GM12878 (cell line): ENCODE measurements at regions not wholly inside any gene's neighbourhood (a gene's known extent, or its start where the extent isn't known, plus 50 kb on each side); places are given as distances from the start of the nearest gene placed in this dataset.

Experiments
- ASH2L ChIP-seq: fragments of 300-600, 200-600 bp; sonication (generic); IDR thresholded peaks from 2 replicates; pipeline ENCODE4 v1.6.1; 2017; ENCODE audit warnings: low read depth, mild to moderate bottlenecking, borderline replicate concordance
- BACH1 ChIP-seq: fragments of 450-650 bp; IDR thresholded peaks from 2 replicates; pipeline ENCODE4 v1.6.1; 2017; ENCODE audit warnings: mild to moderate bottlenecking, borderline replicate concordance
- BRCA1 ChIP-seq: IDR thresholded peaks from 2 replicates; pipeline ENCODE4 v1.6.1; 2011; ENCODE audit warnings: low read depth, low read length, improper control_type of control experiment
- CHD2 ChIP-seq: IDR thresholded peaks from 2 replicates; pipeline ENCODE4 v1.6.1; 2011; ENCODE audit warnings: low read depth, low read length, improper control_type of control experiment, borderline replicate concordance
- EED ChIP-seq: sonication (generic); IDR thresholded peaks from 2 replicates; pipeline ENCODE4 v1.6.1; 2016; ENCODE audit warnings: antibody characterized with exemption, low read depth
- EGR1 ChIP-seq, 2 experiments: IDR thresholded peaks; 1 replicate in 1 of 2; 2 replicates in 1 of 2; pipeline ENCODE4 v1.6.1; 2011 to 2012; ENCODE audit warnings: low read depth in 2 of 2, low read length in 2 of 2, borderline replicate concordance in 1 of 2, mild to moderate bottlenecking in 1 of 2, moderate library complexity in 1 of 2
- EP300 ChIP-seq, 2 experiments: fragments of 150-350 bp in 1 of 2; IDR thresholded peaks; 2 replicates each; pipeline ENCODE4 v1.6.1; 2011 to 2012; ENCODE audit warnings: low read depth in 2 of 2, low read length in 2 of 2, borderline replicate concordance in 1 of 2, improper control_type of control experiment in 1 of 2, inconsistent platforms in 1 of 2; ENCODE audit not compliant: control insufficient read depth in 1 of 2
- ETV6 ChIP-seq, 2 experiments: fragments of 450-650 bp in 1 of 2; IDR thresholded peaks in 1 of 2; conservative IDR thresholded peaks in 1 of 2; 2 replicates each; pipeline ENCODE4 v1.6.1; 2014; ENCODE audit warnings: antibody characterized with exemption in 1 of 2, borderline replicate concordance in 1 of 2, low read depth in 1 of 2, mild to moderate bottlenecking in 1 of 2, moderate library complexity in 1 of 2
- EZH2 ChIP-seq: IDR thresholded peaks from 2 replicates; pipeline ENCODE4 v1.6.1; 2012; ENCODE audit warnings: low read depth, mild to moderate bottlenecking, control low read depth, inconsistent platforms, low read length, borderline replicate concordance; ENCODE audit not compliant: control insufficient read depth
- IRF4 ChIP-seq: IDR thresholded peaks from 2 replicates; pipeline ENCODE4 v1.6.1; 2011; ENCODE audit warnings: low read depth, low read length
- KLF5 ChIP-seq: fragments of 450-650 bp; IDR thresholded peaks from 2 replicates; pipeline ENCODE4 v1.6.1; 2014; ENCODE audit warnings: mild to moderate bottlenecking; ENCODE audit not compliant: partially characterized antibody
- MEF2B ChIP-seq: fragments of 450-650 bp; IDR thresholded peaks from 2 replicates; pipeline ENCODE4 v1.6.1; 2018; ENCODE audit warnings: mild to moderate bottlenecking, moderate library complexity; ENCODE audit not compliant: partially characterized antibody, poor library complexity, severe bottlenecking
- MTA3 ChIP-seq: IDR thresholded peaks from 2 replicates; pipeline ENCODE4 v1.6.1; 2012; ENCODE audit warnings: low read length, inconsistent platforms, borderline replicate concordance
- RFX5 ChIP-seq: IDR thresholded peaks from 2 replicates; pipeline ENCODE4 v1.6.1; 2011; ENCODE audit warnings: low read depth, low read length, improper control_type of control experiment
- TAF1 ChIP-seq: IDR thresholded peaks from 2 replicates; pipeline ENCODE4 v1.6.1; 2011; ENCODE audit warnings: mild to moderate bottlenecking, low read depth, low read length, borderline replicate concordance
- ZSCAN29 ChIP-seq: fragments of 450-650 bp; IDR thresholded peaks from 2 replicates; pipeline ENCODE4 v1.6.1; 2017; ENCODE audit warnings: mild to moderate bottlenecking, moderate library complexity
- TF ChIP-seq, protein P1 (sequence below): fragments of 450-650 bp; IDR thresholded peaks from 2 replicates; pipeline ENCODE4 v1.6.1; 2017; ENCODE audit warnings: antibody characterized with exemption, mild to moderate bottlenecking, moderate library complexity
- TF ChIP-seq, protein P2 (sequence below): IDR thresholded peaks from 2 replicates; pipeline ENCODE4 v1.6.1; 2011; ENCODE audit warnings: low read depth, mild to moderate bottlenecking, low read length, moderate library complexity, borderline replicate concordance; ENCODE audit errors: extremely low read depth
- TF ChIP-seq, protein P3 (sequence below): fragments of 450-650 bp; IDR thresholded peaks from 2 replicates; pipeline ENCODE4 v1.6.1; 2016; ENCODE audit warnings: mild to moderate bottlenecking
- TF ChIP-seq, protein P4 (sequence below): fragments of 450-650 bp; IDR thresholded peaks from 2 replicates; pipeline ENCODE4 v1.6.1; 2017; ENCODE audit warnings: borderline replicate concordance
- TF ChIP-seq, protein P5 (sequence below): fragments of 450-650 bp; IDR thresholded peaks from 2 replicates; pipeline ENCODE4 v1.6.1; 2016; ENCODE audit warnings: mild to moderate bottlenecking

DNA sequence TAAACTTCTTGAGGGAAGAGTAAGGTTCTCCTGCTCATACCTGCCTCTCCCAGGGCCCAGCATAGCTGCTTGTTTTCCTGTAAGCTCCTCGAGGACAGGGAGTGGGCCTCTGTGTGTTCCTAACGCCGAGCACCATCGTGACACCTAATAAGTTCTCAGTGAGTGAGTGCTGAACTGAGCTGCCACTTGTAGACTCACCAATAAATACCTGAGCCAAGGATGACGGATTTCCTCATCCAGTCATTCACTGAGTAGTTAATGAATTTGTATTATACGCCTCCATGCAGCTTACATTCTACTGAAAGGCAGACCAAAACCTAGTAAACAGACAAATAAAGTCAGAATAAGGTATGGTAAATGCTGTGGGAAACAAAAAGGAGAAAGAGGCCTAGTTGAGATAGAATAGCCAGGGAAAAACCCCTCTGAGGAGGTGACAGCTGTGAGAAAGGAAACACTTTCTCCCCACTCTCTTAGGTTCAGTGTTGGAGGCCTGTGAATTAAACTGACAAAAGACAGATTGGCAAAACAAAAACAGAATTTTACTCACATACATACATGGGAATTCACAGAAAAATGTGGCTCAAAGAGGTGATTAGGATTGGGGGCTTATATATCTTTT lies 138.6 kb downstream of the B3GNT2 start (continued):
- TF ChIP-seq, protein P1, sequence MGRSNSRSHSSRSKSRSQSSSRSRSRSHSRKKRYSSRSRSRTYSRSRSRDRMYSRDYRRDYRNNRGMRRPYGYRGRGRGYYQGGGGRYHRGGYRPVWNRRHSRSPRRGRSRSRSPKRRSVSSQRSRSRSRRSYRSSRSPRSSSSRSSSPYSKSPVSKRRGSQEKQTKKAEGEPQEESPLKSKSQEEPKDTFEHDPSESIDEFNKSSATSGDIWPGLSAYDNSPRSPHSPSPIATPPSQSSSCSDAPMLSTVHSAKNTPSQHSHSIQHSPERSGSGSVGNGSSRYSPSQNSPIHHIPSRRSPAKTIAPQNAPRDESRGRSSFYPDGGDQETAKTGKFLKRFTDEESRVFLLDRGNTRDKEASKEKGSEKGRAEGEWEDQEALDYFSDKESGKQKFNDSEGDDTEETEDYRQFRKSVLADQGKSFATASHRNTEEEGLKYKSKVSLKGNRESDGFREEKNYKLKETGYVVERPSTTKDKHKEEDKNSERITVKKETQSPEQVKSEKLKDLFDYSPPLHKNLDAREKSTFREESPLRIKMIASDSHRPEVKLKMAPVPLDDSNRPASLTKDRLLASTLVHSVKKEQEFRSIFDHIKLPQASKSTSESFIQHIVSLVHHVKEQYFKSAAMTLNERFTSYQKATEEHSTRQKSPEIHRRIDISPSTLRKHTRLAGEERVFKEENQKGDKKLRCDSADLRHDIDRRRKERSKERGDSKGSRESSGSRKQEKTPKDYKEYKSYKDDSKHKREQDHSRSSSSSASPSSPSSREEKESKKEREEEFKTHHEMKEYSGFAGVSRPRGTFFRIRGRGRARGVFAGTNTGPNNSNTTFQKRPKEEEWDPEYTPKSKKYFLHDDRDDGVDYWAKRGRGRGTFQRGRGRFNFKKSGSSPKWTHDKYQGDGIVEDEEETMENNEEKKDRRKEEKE, result no peak
- TF ChIP-seq TAF1 (no peak), IRF4 (0 out of 2 replicates have a peak, but pooled peaks have one; percentile 28), MEF2B (peak; percentile 72), EGR1 (IDR thresholded peaks at IDR 0.05; ENCODE audit: borderline replicate concordance in 1 of 2, low read depth in 2 of 2, low read length in 2 of 2) (no peak), ETV6 (conservative IDR thresholded peaks at IDR 0.05 in 1 of 2, IDR thresholded peaks at IDR 0.05 in 1 of 2; ENCODE audit: borderline replicate concordance in 1 of 2, low read depth in 1 of 2) (no peak), ASH2L (no peak), BACH1 (no peak), BRCA1 (no peak), RFX5 (no peak), EED (peak; percentile 50; the same call in 1 of the 2 replicates), CHD2 (no peak), EZH2 (no peak), EP300 (IDR thresholded peaks at IDR 0.05; ENCODE audit: borderline replicate concordance in 1 of 2, control insufficient read depth in 1 of 2, low read depth in 2 of 2, low read length in 2 of 2) (no peak), KLF5 (no peak), MTA3 (no peak), ZSCAN29 (no peak)
- TF ChIP-seq, protein P2, sequence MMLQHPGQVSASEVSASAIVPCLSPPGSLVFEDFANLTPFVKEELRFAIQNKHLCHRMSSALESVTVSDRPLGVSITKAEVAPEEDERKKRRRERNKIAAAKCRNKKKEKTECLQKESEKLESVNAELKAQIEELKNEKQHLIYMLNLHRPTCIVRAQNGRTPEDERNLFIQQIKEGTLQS, result no peak
- TF ChIP-seq, protein P3, sequence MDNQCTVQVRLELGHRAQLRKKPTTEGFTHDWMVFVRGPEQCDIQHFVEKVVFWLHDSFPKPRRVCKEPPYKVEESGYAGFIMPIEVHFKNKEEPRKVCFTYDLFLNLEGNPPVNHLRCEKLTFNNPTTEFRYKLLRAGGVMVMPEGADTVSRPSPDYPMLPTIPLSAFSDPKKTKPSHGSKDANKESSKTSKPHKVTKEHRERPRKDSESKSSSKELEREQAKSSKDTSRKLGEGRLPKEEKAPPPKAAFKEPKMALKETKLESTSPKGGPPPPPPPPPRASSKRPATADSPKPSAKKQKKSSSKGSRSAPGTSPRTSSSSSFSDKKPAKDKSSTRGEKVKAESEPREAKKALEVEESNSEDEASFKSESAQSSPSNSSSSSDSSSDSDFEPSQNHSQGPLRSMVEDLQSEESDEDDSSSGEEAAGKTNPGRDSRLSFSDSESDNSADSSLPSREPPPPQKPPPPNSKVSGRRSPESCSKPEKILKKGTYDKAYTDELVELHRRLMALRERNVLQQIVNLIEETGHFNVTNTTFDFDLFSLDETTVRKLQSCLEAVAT, result peak; percentile 75
- TF ChIP-seq, protein P4, sequence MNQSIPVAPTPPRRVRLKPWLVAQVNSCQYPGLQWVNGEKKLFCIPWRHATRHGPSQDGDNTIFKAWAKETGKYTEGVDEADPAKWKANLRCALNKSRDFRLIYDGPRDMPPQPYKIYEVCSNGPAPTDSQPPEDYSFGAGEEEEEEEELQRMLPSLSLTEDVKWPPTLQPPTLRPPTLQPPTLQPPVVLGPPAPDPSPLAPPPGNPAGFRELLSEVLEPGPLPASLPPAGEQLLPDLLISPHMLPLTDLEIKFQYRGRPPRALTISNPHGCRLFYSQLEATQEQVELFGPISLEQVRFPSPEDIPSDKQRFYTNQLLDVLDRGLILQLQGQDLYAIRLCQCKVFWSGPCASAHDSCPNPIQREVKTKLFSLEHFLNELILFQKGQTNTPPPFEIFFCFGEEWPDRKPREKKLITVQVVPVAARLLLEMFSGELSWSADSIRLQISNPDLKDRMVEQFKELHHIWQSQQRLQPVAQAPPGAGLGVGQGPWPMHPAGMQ, result no peak
- TF ChIP-seq, protein P5, sequence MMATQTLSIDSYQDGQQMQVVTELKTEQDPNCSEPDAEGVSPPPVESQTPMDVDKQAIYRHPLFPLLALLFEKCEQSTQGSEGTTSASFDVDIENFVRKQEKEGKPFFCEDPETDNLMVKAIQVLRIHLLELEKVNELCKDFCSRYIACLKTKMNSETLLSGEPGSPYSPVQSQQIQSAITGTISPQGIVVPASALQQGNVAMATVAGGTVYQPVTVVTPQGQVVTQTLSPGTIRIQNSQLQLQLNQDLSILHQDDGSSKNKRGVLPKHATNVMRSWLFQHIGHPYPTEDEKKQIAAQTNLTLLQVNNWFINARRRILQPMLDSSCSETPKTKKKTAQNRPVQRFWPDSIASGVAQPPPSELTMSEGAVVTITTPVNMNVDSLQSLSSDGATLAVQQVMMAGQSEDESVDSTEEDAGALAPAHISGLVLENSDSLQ, result 0 out of 2 replicates have a peak, but pooled peaks have one; percentile 31
